ENCODE measurements at regions not wholly inside any gene's neighbourhood (a gene's known extent, or its start where the extent isn't known, plus 50 kb on each side); places are given as distances from the start of the nearest gene placed in this dataset.

DNA sequence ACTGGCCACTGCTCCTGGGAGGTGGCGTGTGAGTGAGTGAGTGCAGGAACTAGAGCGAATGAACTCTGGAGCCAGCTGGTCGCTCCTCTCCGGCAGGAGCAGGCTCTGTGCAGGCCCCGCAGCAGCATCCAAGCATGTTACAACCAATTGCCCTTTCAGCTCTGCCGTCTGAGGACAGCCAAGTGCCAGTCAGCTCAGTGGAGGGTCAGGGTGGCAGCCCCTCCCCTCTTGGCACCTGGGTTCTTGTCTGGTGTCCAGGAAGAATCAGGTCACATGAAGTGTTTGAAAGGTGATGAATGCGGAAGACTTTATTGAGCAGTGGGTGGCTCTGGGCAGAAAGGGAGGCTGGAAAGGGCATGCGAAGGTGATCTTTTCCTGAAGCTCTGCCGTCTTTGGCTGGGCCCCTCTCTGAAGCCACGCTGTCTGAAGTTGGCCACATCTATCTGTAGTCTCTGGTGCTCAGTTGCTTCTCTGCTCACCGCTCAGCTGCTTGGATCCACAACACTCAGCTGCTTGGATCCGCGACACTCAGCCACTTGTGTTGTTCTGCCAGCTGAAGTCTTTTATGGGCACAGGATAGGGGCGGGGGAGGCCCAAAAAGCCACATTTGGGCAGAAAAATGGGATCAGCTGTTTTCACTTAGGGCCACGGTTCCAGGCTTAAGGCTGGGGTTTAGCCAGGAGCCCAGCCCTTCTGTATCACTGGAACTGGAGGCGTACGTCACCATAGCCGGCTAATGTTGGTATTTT, 139.8 kb downstream of the ADSS2 start:
- Histone ChIP-seq H3K36me3 (ENCODE audit: insufficient read depth, low read length) (no peaks in the 10 kb centered on the region), H3K9ac (ENCODE audit: insufficient read length) (no peak overlapping the region), H3K4me3 (no peak overlapping the region), H3K27ac (no peak overlapping the region), H3K9me3 (ENCODE audit: low read depth, low read length) (0 out of 2 replicates have a peak, but pooled peaks cover 3% of the 10 kb centered on the region)
- no peak for TF ChIP-seq FOXP2 (optimal IDR thresholded peaks at IDR 0.05; ENCODE audit: control extremely low read depth, extremely low read length, insufficient read depth)
- no peak for TF ChIP-seq EZH2 (IDR thresholded peaks at IDR 0.05)
- no peak for TF ChIP-seq POLR2AphosphoS5 (IDR thresholded peaks at IDR 0.05; ENCODE audit: borderline replicate concordance, low read depth, low read length)
- no peak for DNase-seq (ENCODE audit: low read depth, low spot score)

DNA sequence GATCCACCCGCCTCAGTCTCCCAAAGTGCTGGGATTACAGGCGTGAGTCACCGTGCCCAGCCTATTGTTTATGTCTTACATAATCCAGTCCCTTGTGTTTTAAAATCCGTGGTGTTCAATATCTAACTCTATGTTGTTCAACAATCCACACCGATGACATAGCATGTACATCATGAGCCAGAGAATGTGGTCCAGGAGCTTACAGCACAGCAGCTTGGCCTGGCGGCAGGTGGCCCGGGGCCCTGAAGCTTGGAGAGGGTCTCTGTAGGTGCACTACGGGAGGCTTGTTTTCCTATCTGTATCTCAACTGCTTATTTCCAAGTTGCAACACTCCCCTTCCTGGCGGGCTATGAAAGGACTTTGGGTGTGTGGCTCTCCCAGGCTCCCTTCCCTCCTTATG, 138.4 kb downstream of the ADSS2 start:
- Histone ChIP-seq H3K9me3 (ENCODE audit: low read depth, low read length) (no peaks in the 10 kb centered on the region), H3K36me3 (ENCODE audit: insufficient read depth, low read length) (no peaks in the 10 kb centered on the region), H3K9ac (ENCODE audit: insufficient read length) (no peak overlapping the region), H3K4me3 (no peak overlapping the region), H3K27ac (no peak overlapping the region)
- TF ChIP-seq FOXP2 (optimal IDR thresholded peaks at IDR 0.05; ENCODE audit: control extremely low read depth, extremely low read length, insufficient read depth) = no peak
- no peak for TF ChIP-seq POLR2AphosphoS5 (IDR thresholded peaks at IDR 0.05; ENCODE audit: borderline replicate concordance, low read depth, low read length)
- no peak for TF ChIP-seq EZH2 (IDR thresholded peaks at IDR 0.05)
- DNase-seq (ENCODE audit: low read depth, low spot score) = no peak

DNA sequence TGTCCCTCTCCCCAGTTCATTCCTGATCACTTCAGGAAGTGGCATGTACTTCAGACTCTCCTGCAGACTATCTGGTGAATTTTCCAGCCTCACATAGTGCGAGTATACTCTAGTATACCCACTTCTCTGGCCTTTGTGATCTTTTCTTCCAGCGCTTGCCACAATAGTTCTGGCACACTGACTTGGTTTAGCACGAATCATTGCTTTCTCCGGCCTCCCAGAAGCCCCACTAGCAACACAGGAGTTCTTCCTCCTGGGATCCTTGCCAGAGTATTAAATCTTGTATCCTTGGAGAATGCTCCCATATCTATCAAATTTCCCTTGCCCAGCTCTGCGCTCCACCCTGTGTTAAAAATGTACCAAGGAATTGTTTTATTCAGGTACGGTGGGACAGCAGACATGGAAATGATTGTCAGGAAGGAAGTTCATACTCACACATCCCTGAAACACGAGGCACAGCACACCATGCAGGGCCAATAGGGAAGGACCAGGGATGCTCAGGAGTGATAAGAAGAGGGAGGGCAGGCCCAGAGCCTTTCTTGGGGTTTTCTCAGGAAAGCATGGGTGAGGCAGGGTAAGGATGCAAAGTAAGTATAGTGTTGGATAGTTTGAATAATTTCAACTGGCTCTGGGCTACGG, 136.7 kb downstream of the ADSS2 start:
- H3K9ac ChIP-seq (ENCODE audit: insufficient read length) = no peak overlapping the region
- no peaks in the 10 kb centered on the region for H3K36me3 ChIP-seq (ENCODE audit: insufficient read depth, low read length)
- H3K9me3 ChIP-seq (ENCODE audit: low read depth, low read length) = no peaks in the 10 kb centered on the region
- H3K4me3 ChIP-seq = no peak overlapping the region
- no peak overlapping the region for H3K27ac ChIP-seq
- no peak for TF ChIP-seq POLR2AphosphoS5 (IDR thresholded peaks at IDR 0.05; ENCODE audit: borderline replicate concordance, low read depth, low read length)
- TF ChIP-seq FOXP2 (optimal IDR thresholded peaks at IDR 0.05; ENCODE audit: control extremely low read depth, extremely low read length, insufficient read depth) = no peak
- TF ChIP-seq EZH2 (IDR thresholded peaks at IDR 0.05) = no peak
- no peak for DNase-seq (ENCODE audit: low read depth, low spot score)

DNA sequence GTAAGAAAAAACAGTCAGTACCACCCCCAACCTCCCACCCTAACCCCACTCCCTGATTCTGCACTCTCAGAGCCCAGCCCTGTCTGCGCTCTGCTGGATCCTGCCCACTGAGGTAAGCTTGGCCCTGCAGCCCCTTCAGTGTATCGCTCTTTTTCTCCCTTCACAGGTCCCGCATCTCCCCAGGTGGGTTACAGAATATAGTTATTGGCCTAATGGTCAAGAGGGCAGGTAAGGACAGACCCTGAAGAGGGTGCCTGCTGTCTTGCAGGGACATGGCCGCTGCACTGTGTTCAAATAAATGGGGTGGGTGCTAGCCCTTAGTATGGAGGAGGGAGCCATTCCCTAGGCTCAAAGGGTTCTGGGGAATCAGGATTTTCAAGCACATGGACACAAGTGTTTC, 135.7 kb downstream of the ADSS2 start:
- no peak for TF ChIP-seq FOXP2 (optimal IDR thresholded peaks at IDR 0.05; ENCODE audit: control extremely low read depth, extremely low read length, insufficient read depth)
- no peak for TF ChIP-seq EZH2 (IDR thresholded peaks at IDR 0.05)
- no peak for TF ChIP-seq POLR2AphosphoS5 (IDR thresholded peaks at IDR 0.05; ENCODE audit: borderline replicate concordance, low read depth, low read length)
- no peak overlapping the region for H3K9ac ChIP-seq (ENCODE audit: insufficient read length)
- H3K4me3 ChIP-seq = no peak overlapping the region
- no peaks in the 10 kb centered on the region for H3K9me3 ChIP-seq (ENCODE audit: low read depth, low read length)
- no peaks in the 10 kb centered on the region for H3K36me3 ChIP-seq (ENCODE audit: insufficient read depth, low read length)
- H3K27ac ChIP-seq = no peak overlapping the region
- no peak for DNase-seq (ENCODE audit: low read depth, low spot score)

DNA sequence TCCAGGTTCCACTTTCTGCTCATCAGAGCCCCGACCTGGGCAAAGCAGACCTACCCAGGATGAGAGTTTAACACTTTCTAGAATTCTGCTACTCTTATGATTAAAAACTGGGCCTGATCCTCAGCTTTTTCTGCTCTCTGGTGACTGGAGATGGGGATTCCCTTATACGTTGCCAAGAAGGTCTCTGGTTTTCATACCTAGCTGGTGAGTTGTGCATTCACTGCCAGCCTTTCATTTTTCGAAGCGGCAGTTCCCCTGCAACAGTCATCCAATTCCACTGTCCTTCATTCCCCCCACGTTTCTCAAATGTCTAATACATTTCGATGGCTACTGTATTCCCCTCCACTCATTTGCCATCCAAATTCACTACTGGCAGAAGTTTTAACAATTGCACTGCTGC, 135.3 kb downstream of the ADSS2 start:
- Histone ChIP-seq H3K9ac (ENCODE audit: insufficient read length) (no peak overlapping the region), H3K4me3 (no peak overlapping the region), H3K27ac (no peak overlapping the region), H3K36me3 (ENCODE audit: insufficient read depth, low read length) (no peaks in the 10 kb centered on the region), H3K9me3 (ENCODE audit: low read depth, low read length) (no peaks in the 10 kb centered on the region)
- no peak for TF ChIP-seq POLR2AphosphoS5 (IDR thresholded peaks at IDR 0.05; ENCODE audit: borderline replicate concordance, low read depth, low read length)
- TF ChIP-seq FOXP2 (optimal IDR thresholded peaks at IDR 0.05; ENCODE audit: control extremely low read depth, extremely low read length, insufficient read depth) = no peak
- no peak for TF ChIP-seq EZH2 (IDR thresholded peaks at IDR 0.05)
- DNase-seq (ENCODE audit: low read depth, low spot score) = no peak

DNA sequence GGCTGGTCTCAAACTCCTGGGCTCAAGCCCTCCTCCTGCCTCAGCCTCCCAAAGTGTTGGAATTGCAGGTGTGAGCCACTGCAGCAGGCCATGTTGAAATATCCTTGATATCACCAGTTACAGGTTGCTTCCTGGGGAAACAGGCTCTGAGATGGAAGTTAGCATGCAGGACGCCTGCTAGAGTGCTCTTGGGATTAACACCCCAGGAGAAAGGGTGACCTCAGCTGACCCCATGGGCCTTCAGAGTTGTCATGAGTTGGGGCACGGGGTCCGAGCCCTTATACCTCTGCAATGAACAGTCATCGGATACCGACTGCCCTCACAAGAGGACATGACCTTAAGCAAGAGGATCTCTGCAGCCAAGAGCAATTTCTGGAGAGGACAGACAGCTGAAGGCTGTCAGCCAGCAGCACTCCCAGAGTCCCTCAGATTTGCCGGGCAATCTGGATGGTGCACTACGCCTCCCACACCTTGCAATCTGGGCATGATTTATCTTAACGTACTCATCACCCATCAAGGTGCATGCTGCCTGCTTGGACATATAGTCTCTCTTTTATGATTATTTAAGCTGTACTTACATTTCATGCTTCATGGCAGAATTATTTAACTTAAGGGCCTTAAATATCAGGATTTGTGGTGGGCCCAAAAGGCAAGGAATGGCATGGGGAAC, 134.6 kb downstream of the ADSS2 start:
- H3K27ac ChIP-seq = no peak overlapping the region
- TF ChIP-seq POLR2AphosphoS5 (IDR thresholded peaks at IDR 0.05; ENCODE audit: borderline replicate concordance, low read depth, low read length) (no peak), FOXP2 (optimal IDR thresholded peaks at IDR 0.05; ENCODE audit: control extremely low read depth, extremely low read length, insufficient read depth) (no peak), EZH2 (IDR thresholded peaks at IDR 0.05) (no peak)
- H3K9ac ChIP-seq (ENCODE audit: insufficient read length) = no peak overlapping the region
- H3K36me3 ChIP-seq (ENCODE audit: insufficient read depth, low read length) = no peaks in the 10 kb centered on the region
- H3K9me3 ChIP-seq (ENCODE audit: low read depth, low read length) = no peaks in the 10 kb centered on the region
- H3K4me3 ChIP-seq = no peak overlapping the region
- DNase-seq (ENCODE audit: low read depth, low spot score) = no peak

DNA sequence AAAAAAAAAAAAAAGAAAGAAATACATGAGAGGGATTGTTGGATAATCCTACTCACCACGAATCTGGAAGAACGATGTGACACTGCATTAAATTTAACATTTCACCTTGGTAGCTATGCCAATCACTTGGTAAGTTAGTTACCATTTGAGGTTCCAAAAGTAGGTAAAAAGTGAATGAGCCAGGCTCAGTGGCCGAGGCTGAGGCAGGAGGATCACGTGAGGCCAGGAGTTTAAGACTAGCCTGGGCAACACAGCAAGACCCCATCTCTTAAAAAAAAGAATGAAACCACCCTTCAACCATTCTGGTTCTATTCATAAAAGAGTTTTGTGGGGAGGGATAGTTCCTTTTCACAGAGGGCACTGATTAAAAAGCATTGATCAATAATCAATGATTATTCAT, 133.6 kb downstream of the ADSS2 start:
- TF ChIP-seq FOXP2 (optimal IDR thresholded peaks at IDR 0.05; ENCODE audit: control extremely low read depth, extremely low read length, insufficient read depth) (no peak), POLR2AphosphoS5 (IDR thresholded peaks at IDR 0.05; ENCODE audit: borderline replicate concordance, low read depth, low read length) (no peak), EZH2 (IDR thresholded peaks at IDR 0.05) (no peak)
- DNase-seq (ENCODE audit: low read depth, low spot score) = no peak
- Histone ChIP-seq H3K4me3 (no peak overlapping the region), H3K9me3 (ENCODE audit: low read depth, low read length) (no peaks in the 10 kb centered on the region), H3K36me3 (ENCODE audit: insufficient read depth, low read length) (no peaks in the 10 kb centered on the region), H3K27ac (no peak overlapping the region), H3K9ac (ENCODE audit: insufficient read length) (no peak overlapping the region)

DNA sequence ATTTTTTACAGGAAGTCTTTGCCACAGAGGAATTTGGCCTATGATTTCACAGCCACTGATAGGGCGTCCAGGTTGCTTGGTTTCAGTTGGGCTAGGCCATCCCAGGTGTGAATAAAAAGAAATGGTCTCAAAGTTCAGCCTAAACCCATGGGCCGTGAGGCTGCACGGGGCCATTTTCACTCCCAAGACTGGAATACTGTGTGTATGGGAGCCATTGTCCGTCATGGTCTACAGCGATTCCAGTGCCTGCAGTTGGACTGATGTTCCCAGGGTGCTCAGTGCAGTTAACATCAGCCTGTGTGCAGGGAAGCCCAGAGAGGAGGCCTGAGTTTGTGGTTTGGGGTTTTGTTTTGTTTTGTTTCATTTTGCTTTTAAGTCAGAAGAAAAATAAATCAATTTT, 133.2 kb downstream of the ADSS2 start:
- no peak overlapping the region for H3K4me3 ChIP-seq
- DNase-seq (ENCODE audit: low read depth, low spot score) = no peak
- H3K9ac ChIP-seq (ENCODE audit: insufficient read length) = no peak overlapping the region

More for the DNA sequence above, 133.2 kb downstream of the ADSS2 start:
- H3K36me3 ChIP-seq (ENCODE audit: insufficient read depth, low read length) = no peaks in the 10 kb centered on the region
- no peaks in the 10 kb centered on the region for H3K9me3 ChIP-seq (ENCODE audit: low read depth, low read length)
- H3K27ac ChIP-seq = no peak overlapping the region
- TF ChIP-seq POLR2AphosphoS5 (IDR thresholded peaks at IDR 0.05; ENCODE audit: borderline replicate concordance, low read depth, low read length) = no peak
- TF ChIP-seq EZH2 (IDR thresholded peaks at IDR 0.05) = no peak
- no peak for TF ChIP-seq FOXP2 (optimal IDR thresholded peaks at IDR 0.05; ENCODE audit: control extremely low read depth, extremely low read length, insufficient read depth)

Data from SK-N-MC (cell line).